ENCODE measurements at regions not wholly inside any gene's neighbourhood (a gene's known extent, or its start where the extent isn't known, plus 50 kb on each side); places are given as distances from the start of the nearest gene placed in this dataset.

DNA sequence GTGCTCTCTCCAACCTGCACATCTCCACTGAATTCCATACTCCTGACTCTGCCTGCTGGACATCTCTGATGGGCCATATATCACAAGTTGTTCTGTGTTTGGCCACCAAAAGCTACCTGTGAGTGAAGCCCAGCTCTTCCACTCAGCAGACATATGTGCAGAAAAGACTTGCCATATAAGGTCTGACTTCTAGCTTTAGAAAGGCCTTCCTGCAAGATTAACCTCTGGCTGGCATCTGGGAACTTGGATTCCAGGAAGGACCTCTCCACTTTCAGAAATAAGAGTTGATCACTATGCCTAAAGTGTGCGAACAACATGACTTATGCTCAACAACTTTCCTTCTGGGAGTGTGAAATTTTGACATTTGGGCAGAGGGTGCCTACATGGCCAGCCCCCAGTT is 113.7 kb downstream of the TNFAIP3 start:
- TF ChIP-seq, protein P1, sequence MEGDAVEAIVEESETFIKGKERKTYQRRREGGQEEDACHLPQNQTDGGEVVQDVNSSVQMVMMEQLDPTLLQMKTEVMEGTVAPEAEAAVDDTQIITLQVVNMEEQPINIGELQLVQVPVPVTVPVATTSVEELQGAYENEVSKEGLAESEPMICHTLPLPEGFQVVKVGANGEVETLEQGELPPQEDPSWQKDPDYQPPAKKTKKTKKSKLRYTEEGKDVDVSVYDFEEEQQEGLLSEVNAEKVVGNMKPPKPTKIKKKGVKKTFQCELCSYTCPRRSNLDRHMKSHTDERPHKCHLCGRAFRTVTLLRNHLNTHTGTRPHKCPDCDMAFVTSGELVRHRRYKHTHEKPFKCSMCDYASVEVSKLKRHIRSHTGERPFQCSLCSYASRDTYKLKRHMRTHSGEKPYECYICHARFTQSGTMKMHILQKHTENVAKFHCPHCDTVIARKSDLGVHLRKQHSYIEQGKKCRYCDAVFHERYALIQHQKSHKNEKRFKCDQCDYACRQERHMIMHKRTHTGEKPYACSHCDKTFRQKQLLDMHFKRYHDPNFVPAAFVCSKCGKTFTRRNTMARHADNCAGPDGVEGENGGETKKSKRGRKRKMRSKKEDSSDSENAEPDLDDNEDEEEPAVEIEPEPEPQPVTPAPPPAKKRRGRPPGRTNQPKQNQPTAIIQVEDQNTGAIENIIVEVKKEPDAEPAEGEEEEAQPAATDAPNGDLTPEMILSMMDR (IDR thresholded peaks at IDR 0.05), result no peak
- TF ChIP-seq POLR2AphosphoS5 (IDR thresholded peaks at IDR 0.05), result no peak

Measured in stomach (tissue), 4 donors.